GM12878 (cell line): ENCODE measurements at regions not wholly inside any gene's neighbourhood (a gene's known extent, or its start where the extent isn't known, plus 50 kb on each side); places are given as distances from the start of the nearest gene placed in this dataset.

Source experiments
- MEF2A ChIP-seq: IDR thresholded peaks from 2 replicates; pipeline ENCODE4 v1.6.1; 2011; ENCODE audit warnings: low read depth, mild to moderate bottlenecking, low read length, moderate library complexity; ENCODE audit not compliant: insufficient read depth
- MYC ChIP-seq: IDR thresholded peaks from 2 replicates; pipeline ENCODE4 v1.6.1; 2011; ENCODE audit warnings: mild to moderate bottlenecking, low read length, moderate library complexity, inconsistent platforms; ENCODE audit not compliant: insufficient read depth, insufficient replicate concordance, insufficient read length, severe bottlenecking
- POLR2AphosphoS5 ChIP-seq: IDR thresholded peaks from 2 replicates; pipeline ENCODE4 v1.6.1; 2011; ENCODE audit warnings: mild to moderate bottlenecking, low read length, inconsistent platforms
- RAD21 ChIP-seq: IDR thresholded peaks from 2 replicates; pipeline ENCODE4 v1.6.1; 2011; ENCODE audit warnings: mild to moderate bottlenecking, low read depth, low read length, moderate library complexity; ENCODE audit not compliant: insufficient read depth
- TCF12 ChIP-seq: IDR thresholded peaks from 2 replicates; pipeline ENCODE4 v1.6.1; 2011; ENCODE audit warnings: low read depth, mild to moderate bottlenecking, low read length
- TF ChIP-seq, protein P1 (sequence below), 3 experiments: IDR thresholded peaks in 2 of 3; conservative IDR thresholded peaks in 1 of 3; 2 replicates each; pipeline ENCODE4 v1.5.1; 2011; ENCODE audit warnings: low read depth in 3 of 3, low read length in 3 of 3, mild to moderate bottlenecking in 3 of 3, control low read depth in 2 of 3, moderate library complexity in 2 of 3, inconsistent platforms in 1 of 3, mixed read lengths in 1 of 3; ENCODE audit not compliant: control insufficient read depth in 2 of 3, insufficient read depth in 1 of 3; ENCODE audit errors: extremely low read depth in 1 of 3

DNA sequence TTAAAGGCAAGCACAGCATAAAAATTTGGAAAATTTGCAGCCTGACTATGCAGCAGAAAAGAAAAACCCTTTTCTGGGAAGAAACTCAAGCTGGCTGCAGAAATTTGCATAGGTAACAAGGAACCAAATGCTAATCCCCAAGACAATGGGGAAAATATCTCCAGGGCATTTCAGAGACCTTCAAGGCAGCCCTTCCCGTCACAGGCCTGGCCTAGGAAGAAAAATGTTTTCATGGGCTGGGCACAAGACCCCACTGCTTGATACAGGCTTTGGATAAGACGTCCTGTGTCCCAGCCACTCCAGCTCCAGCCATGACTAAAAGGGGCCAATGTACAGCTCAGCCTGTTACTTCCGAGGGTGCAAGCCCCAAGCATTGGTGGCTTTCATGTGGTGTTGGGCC, 717.6 kb downstream of the TDRD15 start:
- TF ChIP-seq MYC = no peak
- TF ChIP-seq, protein P1, sequence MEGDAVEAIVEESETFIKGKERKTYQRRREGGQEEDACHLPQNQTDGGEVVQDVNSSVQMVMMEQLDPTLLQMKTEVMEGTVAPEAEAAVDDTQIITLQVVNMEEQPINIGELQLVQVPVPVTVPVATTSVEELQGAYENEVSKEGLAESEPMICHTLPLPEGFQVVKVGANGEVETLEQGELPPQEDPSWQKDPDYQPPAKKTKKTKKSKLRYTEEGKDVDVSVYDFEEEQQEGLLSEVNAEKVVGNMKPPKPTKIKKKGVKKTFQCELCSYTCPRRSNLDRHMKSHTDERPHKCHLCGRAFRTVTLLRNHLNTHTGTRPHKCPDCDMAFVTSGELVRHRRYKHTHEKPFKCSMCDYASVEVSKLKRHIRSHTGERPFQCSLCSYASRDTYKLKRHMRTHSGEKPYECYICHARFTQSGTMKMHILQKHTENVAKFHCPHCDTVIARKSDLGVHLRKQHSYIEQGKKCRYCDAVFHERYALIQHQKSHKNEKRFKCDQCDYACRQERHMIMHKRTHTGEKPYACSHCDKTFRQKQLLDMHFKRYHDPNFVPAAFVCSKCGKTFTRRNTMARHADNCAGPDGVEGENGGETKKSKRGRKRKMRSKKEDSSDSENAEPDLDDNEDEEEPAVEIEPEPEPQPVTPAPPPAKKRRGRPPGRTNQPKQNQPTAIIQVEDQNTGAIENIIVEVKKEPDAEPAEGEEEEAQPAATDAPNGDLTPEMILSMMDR (IDR thresholded peaks at IDR 0.05 in 2 of 3, conservative IDR thresholded peaks at IDR 0.05 in 1 of 3; ENCODE audit: control insufficient read depth in 2 of 3, extremely low read depth in 1 of 3, insufficient read depth in 1 of 3, low read depth in 3 of 3, low read length in 3 of 3) = no peak
- TF ChIP-seq MEF2A = no peak
- no peak for TF ChIP-seq POLR2AphosphoS5
- TF ChIP-seq TCF12 = no peak
- TF ChIP-seq RAD21 = no peak
